ENCODE measurements at regions not wholly inside any gene's neighbourhood (a gene's known extent, or its start where the extent isn't known, plus 50 kb on each side); places are given as distances from the start of the nearest gene placed in this dataset.

DNA sequence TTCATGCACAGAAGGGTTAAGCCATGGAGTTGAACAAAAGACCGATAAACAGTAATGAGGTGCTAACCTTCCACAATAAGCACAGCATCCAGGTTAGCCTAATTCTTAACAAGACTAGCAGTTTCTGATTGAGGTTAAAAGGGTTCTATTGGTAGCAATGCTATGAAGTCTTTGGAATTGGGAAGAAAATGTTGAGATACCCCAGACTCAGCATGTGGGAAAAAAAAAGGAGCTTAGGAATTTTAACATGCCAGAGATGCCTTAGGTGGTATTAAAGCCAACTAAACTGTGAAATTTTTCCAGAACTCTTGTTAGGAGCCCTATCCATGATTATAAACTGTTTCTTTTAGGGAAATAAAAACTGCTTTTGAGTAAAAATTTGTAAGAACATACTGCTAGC, 391.7 kb downstream of the GABRG1 start:
- H3K36me3 ChIP-seq, result no peaks in the 10 kb centered on the region
- intact Hi-C loops (cut with DNase I), result no loop called here
- H3K27ac ChIP-seq, result no peak overlapping the region
- WGBS, 3 donors, result 45 to 60% (median 47%) methylated on average over 1 of the region's 1 CpG
- no peaks in the 10 kb centered on the region for H3K9me3 ChIP-seq
- no peaks in the 10 kb centered on the region for H3K4me1 ChIP-seq (ENCODE audit: insufficient read depth)
- DNase-seq, result no peak
- H3K4me3 ChIP-seq, result no peak overlapping the region
- H3K27me3 ChIP-seq, result no peaks in the 10 kb centered on the region
- TF ChIP-seq POLR2A (IDR thresholded peaks at IDR 0.05) (no peak), EP300 (IDR thresholded peaks at IDR 0.05) (no peak)

- Histone ChIP-seq H3K9me3 (no peaks in the 10 kb centered on the region), H3K4me1 (ENCODE audit: insufficient read depth) (no peaks in the 10 kb centered on the region), H3K4me3 (no peak overlapping the region), H3K27ac (no peak overlapping the region), H3K27me3 (no peaks in the 10 kb centered on the region), H3K36me3 (no peaks in the 10 kb centered on the region)
- DNase-seq, result no peak
- intact Hi-C loops (cut with DNase I), result no loop called here
- TF ChIP-seq, protein P1, sequence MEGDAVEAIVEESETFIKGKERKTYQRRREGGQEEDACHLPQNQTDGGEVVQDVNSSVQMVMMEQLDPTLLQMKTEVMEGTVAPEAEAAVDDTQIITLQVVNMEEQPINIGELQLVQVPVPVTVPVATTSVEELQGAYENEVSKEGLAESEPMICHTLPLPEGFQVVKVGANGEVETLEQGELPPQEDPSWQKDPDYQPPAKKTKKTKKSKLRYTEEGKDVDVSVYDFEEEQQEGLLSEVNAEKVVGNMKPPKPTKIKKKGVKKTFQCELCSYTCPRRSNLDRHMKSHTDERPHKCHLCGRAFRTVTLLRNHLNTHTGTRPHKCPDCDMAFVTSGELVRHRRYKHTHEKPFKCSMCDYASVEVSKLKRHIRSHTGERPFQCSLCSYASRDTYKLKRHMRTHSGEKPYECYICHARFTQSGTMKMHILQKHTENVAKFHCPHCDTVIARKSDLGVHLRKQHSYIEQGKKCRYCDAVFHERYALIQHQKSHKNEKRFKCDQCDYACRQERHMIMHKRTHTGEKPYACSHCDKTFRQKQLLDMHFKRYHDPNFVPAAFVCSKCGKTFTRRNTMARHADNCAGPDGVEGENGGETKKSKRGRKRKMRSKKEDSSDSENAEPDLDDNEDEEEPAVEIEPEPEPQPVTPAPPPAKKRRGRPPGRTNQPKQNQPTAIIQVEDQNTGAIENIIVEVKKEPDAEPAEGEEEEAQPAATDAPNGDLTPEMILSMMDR (IDR thresholded peaks at IDR 0.05), result no peak
- TF ChIP-seq POLR2A (IDR thresholded peaks at IDR 0.05) (no peak), EP300 (IDR thresholded peaks at IDR 0.05) (no peak)
- 83 to 90% (median 86%) methylated on average over 3 of the region's 3 CpGs for WGBS, 3 donors
Measured at GRCh38 chr4:45716093-45716492, 407.8 kb downstream of the GABRG1 start.

DNA sequence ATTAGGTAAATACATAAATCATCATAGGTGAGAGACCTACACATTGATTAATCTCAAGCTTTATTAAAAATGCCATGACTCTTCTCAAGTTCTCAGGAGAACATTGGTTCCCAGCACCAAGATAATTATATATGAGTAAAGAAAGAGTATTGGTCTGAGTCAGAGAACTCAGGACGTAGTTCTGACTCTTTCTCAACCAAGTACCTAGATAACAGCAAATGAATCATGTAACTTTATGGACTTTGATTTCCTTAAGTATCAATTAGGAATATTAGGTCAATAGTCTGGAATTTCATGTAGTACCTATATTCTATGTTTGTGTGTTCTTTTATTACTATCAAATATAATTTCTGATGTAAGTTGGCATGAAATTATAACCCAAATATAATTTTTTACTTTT, 409.9 kb downstream of the GABRG1 start:
- Histone ChIP-seq H3K9me3 (no peaks in the 10 kb centered on the region), H3K27ac (no peak overlapping the region), H3K4me1 (ENCODE audit: insufficient read depth) (no peaks in the 10 kb centered on the region), H3K36me3 (no peaks in the 10 kb centered on the region), H3K4me3 (no peak overlapping the region), H3K27me3 (no peaks in the 10 kb centered on the region)
- DNase-seq, result no peak
- WGBS, 3 donors, result 47 to 76% (median 54%) methylated on average over 1 of the region's 1 CpG
- intact Hi-C loops (cut with DNase I), result no loop called here
- TF ChIP-seq EP300 (IDR thresholded peaks at IDR 0.05) (no peak), POLR2A (IDR thresholded peaks at IDR 0.05) (no peak)
- TF ChIP-seq, protein P1 (IDR thresholded peaks at IDR 0.05), result no peak

DNA sequence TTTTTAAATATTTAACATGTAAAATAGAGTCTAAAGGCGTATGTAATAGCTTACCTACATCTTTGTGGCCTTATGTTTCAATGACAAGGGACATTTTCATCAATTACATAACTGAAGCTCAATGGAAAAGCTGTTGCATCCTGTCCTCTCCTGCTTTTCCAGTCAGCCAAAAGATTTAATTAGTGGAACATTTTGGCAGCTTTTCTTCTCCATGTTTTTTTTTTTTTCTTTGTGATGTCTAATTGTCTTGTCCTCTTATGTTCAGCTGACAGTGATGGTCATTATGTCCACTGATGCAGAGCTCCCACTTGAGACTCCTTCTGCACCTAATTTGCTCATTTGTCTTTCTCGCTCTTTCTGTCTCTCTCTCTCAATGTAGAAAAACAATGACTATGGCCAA, 422.2 kb downstream of the GABRG1 start:
- no peak overlapping the region for H3K27ac ChIP-seq
- DNase-seq, result no peak
- H3K9me3 ChIP-seq, result no peaks in the 10 kb centered on the region
- WGBS, 3 donors, result 72 to 78% (median 74%) methylated on average over 2 of the region's 2 CpGs
- no peaks in the 10 kb centered on the region for H3K4me1 ChIP-seq (ENCODE audit: insufficient read depth)
- intact Hi-C loops (cut with DNase I), result no loop called here
- no peaks in the 10 kb centered on the region for H3K27me3 ChIP-seq
- H3K4me3 ChIP-seq, result no peak overlapping the region
- H3K36me3 ChIP-seq, result no peaks in the 10 kb centered on the region
- TF ChIP-seq POLR2A (IDR thresholded peaks at IDR 0.05), result no peak
- TF ChIP-seq, protein P1 (IDR thresholded peaks at IDR 0.05), result no peak
- TF ChIP-seq EP300 (IDR thresholded peaks at IDR 0.05), result no peak

GRCh38 chr4:45693746-45694145, 430.1 kb downstream of the GABRG1 start:
- intact Hi-C loops (cut with DNase I), result no loop called here
- Histone ChIP-seq H3K4me1 (ENCODE audit: insufficient read depth) (peaks cover 3% of the 10 kb centered on the region), H3K4me3 (no peak overlapping the region), H3K36me3 (no peaks in the 10 kb centered on the region), H3K27me3 (no peaks in the 10 kb centered on the region), H3K9me3 (no peaks in the 10 kb centered on the region), H3K27ac (no peak overlapping the region)
- TF ChIP-seq, protein P1 (IDR thresholded peaks at IDR 0.05), result no peak
- TF ChIP-seq POLR2A (IDR thresholded peaks at IDR 0.05) (no peak), EP300 (IDR thresholded peaks at IDR 0.05) (no peak)
- no peak for DNase-seq
